Karpas-422 (cell line): ENCODE measurements at regions not wholly inside any gene's neighbourhood (a gene's known extent, or its start where the extent isn't known, plus 50 kb on each side); places are given as distances from the start of the nearest gene placed in this dataset.

Experiments
- DNase-seq: peaks from one replicate; pipeline ENCODE4 v3.0.0-alpha.2; 2015
- H2AFZ ChIP-seq: fragments of 200-600 bp; sonication (generic); 2 replicates; pipeline ENCODE4 v1.6.1; 2014; ENCODE audit warnings: antibody characterized with exemption, low read length, mixed read lengths
- H3K27ac ChIP-seq: fragments of 200-600 bp; sonication (generic); 2 replicates; pipeline ENCODE4 v1.5.1; 2014; ENCODE audit warnings: mild to moderate bottlenecking, low read length, moderate library complexity
- H3K27me3 ChIP-seq: fragments of 200-600 bp; sonication (generic); 2 replicates; pipeline ENCODE4 v1.6.1; 2014; ENCODE audit warnings: low read length, mixed read lengths
- H3K36me3 ChIP-seq: fragments of 200-600 bp; sonication (generic); 2 replicates; pipeline ENCODE4 v1.6.1; 2014; ENCODE audit warnings: low read length, mixed read lengths; ENCODE audit not compliant: insufficient read depth
- H3K4me1 ChIP-seq: fragments of 200-600 bp; sonication (generic); 2 replicates; pipeline ENCODE4 v1.6.1; 2014; ENCODE audit warnings: mild to moderate bottlenecking, low read length, mixed read lengths
- H3K4me2 ChIP-seq: fragments of 200-600 bp; sonication (generic); 2 replicates; pipeline ENCODE4 v1.6.1; 2014; ENCODE audit warnings: low read length, low read depth, mild to moderate bottlenecking; ENCODE audit not compliant: poor library complexity, severe bottlenecking
- H3K4me3 ChIP-seq: fragments of 200-600 bp; sonication (generic); 2 replicates; pipeline ENCODE4 v1.5.1; 2014; ENCODE audit warnings: mild to moderate bottlenecking, antibody characterized with exemption, low read length, mixed read lengths
- H3K79me2 ChIP-seq: fragments of 200-600 bp; sonication (generic); 2 replicates; pipeline ENCODE4 v1.6.1; 2014; ENCODE audit warnings: mild to moderate bottlenecking, low read length, mixed read lengths
- H3K9ac ChIP-seq: fragments of 200-600 bp; sonication (generic); 2 replicates; pipeline ENCODE4 v1.6.0; 2014; ENCODE audit warnings: low read length
- H3K9me2 ChIP-seq: fragments of 200-600 bp; sonication (generic), shearing (Covaris generic); replicated peaks from 2 replicates; pipeline ENCODE4 v1.6.0; 2014; ENCODE audit warnings: mild to moderate bottlenecking, low read length, moderate library complexity; ENCODE audit not compliant: insufficient read depth
- H3K9me3 ChIP-seq: fragments of 300-700, 200-600 bp; sonication (generic); 2 replicates; pipeline ENCODE4 v1.6.1; 2014; ENCODE audit warnings: low read length, mixed read lengths
- H4K20me1 ChIP-seq: fragments of 200-600 bp; sonication (generic); 2 replicates; pipeline ENCODE4 v1.6.1; 2014; ENCODE audit warnings: mild to moderate bottlenecking, antibody characterized with exemption, low read length, low read depth; ENCODE audit not compliant: insufficient read depth

DNA sequence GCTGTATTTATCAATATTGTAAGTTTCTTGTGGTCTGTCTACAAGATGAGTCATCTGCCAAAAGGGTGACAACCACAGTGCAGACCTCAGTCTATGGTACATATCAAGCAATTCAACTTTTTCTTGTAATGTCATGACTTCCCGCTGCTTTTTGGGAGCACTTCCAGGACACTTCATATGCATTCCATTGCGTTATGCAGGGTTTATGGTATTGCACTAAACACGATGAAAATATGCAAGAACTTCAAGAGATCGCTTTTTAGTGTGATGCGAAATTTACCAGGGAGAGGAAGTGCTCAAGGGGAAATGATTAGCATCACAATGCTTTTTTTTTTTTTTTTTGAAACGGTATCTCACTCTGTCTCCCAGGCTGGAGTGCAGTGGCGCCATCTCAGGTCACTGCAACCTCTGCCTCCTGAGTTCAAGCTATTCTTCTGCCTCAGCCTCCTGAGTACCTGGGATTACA lies 166.5 kb downstream of the TFAP2A start:
- Histone ChIP-seq H3K79me2 (no peaks in the 10 kb centered on the region), H3K9ac (no peak overlapping the region), H3K27me3 (no peaks in the 10 kb centered on the region), H3K9me2 (no peaks in the 10 kb centered on the region), H2AFZ (no peak overlapping the region), H3K27ac (no peak overlapping the region), H3K36me3 (no peaks in the 10 kb centered on the region), H3K9me3 (no peaks in the 10 kb centered on the region), H3K4me2 (no peak overlapping the region), H3K4me1 (no peaks in the 10 kb centered on the region), H4K20me1 (no peaks in the 10 kb centered on the region), H3K4me3 (no peak overlapping the region)
- DNase-seq, result no peak

DNA sequence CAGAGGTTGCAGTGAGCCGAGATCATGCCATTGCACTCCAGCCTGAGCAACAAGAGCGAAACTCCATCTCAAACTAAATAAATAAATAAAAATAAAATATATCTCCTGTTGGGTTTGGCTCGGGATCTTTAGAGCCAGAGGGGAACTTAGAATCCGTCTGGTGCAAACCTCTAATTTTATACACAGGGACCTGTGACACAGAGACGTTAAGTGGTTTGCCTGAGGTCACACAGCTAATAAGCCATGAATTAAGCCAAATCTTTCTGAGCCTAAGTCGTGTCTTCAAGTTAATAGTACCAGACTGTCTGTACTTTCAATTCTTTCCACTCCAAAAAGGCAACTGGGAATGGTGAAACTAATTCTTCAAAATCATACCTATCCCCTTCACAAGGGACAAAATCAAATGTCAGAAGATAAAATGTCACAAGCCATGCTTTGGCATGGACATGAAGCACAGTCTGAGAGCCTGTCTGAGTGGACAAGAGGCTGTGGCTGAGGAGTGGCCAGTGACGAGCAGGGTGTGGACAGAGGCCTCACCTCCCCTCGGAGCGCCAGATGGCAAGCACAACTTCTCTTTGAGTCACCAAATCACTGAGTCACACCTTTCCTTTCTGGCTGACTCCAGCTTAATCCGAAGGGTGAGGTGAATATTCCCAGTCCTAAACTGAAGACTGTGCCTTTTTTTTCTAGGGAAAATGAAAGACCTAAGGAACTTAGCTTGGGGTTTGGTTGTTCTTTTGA lies 177.4 kb downstream of the TFAP2A start:
- Histone ChIP-seq H3K9me3 (no peaks in the 10 kb centered on the region), H3K9me2 (no peaks in the 10 kb centered on the region), H4K20me1 (no peaks in the 10 kb centered on the region), H3K27me3 (no peaks in the 10 kb centered on the region), H3K27ac (no peak overlapping the region), H3K9ac (no peak overlapping the region), H3K4me2 (no peak overlapping the region), H3K4me3 (no peak overlapping the region), H3K79me2 (no peaks in the 10 kb centered on the region), H3K36me3 (no peaks in the 10 kb centered on the region), H3K4me1 (peaks cover 8% of the 10 kb centered on the region), H2AFZ (no peak overlapping the region)
- no peak for DNase-seq

DNA sequence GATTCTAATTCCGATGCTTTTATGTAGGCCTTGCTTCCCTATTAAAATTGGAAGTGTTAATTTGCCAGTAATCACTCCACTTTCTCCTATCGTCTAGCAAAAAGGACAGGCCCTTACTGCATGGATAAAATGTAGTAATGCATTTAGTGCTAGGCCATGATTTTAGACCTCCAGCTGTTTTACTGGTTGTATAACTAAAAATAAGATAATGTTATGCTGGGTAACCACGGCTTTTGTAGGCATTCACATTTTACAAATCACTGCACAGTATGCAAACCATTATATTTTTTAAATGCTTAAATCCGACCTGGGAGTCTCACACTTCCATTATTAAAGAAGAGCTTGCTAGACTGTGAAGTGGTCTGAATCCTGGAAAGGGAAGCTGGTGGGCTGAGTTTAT lies 179.5 kb downstream of the TFAP2A start:
- H3K4me1 ChIP-seq, result peaks cover 8% of the 10 kb centered on the region

DNA sequence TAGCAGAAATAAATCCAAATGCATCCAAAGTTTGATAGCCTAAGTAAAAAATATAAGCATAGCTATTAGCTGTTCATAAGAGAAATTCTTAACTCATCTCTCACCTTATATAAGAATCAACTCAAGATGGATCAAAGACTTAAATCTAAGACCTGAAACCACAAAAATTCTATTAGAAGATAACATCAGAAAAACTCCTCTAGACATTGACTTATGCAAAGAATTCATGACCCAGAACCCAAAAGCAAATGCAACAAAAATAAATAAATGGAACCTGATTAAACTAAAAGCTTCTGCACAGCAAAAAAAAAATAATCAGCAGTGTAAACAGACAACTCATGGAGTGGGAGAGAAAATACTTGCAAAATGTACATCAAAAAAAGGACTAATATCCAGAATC lies 184.3 kb downstream of the TFAP2A start:
- no peaks in the 10 kb centered on the region for H3K9me2 ChIP-seq
- H2AFZ ChIP-seq, result no peak overlapping the region
- H3K9ac ChIP-seq, result no peak overlapping the region
- DNase-seq, result no peak
- no peak overlapping the region for H3K27ac ChIP-seq
- H4K20me1 ChIP-seq, result no peaks in the 10 kb centered on the region
- peaks cover 6% of the 10 kb centered on the region for H3K4me1 ChIP-seq
- no peak overlapping the region for H3K4me3 ChIP-seq
- no peak overlapping the region for H3K4me2 ChIP-seq
- no peaks in the 10 kb centered on the region for H3K79me2 ChIP-seq
- no peaks in the 10 kb centered on the region for H3K27me3 ChIP-seq
- H3K9me3 ChIP-seq, result no peaks in the 10 kb centered on the region
- H3K36me3 ChIP-seq, result no peaks in the 10 kb centered on the region

More for the DNA sequence above, 179.5 kb downstream of the TFAP2A start:
- no peak for DNase-seq
- Histone ChIP-seq H3K79me2 (no peaks in the 10 kb centered on the region), H3K27ac (no peak overlapping the region), H3K4me2 (no peak overlapping the region), H3K9me2 (no peaks in the 10 kb centered on the region), H4K20me1 (no peaks in the 10 kb centered on the region), H3K27me3 (no peaks in the 10 kb centered on the region), H3K36me3 (no peaks in the 10 kb centered on the region), H2AFZ (no peak overlapping the region), H3K9me3 (no peaks in the 10 kb centered on the region), H3K9ac (no peak overlapping the region), H3K4me3 (no peak overlapping the region)

DNA sequence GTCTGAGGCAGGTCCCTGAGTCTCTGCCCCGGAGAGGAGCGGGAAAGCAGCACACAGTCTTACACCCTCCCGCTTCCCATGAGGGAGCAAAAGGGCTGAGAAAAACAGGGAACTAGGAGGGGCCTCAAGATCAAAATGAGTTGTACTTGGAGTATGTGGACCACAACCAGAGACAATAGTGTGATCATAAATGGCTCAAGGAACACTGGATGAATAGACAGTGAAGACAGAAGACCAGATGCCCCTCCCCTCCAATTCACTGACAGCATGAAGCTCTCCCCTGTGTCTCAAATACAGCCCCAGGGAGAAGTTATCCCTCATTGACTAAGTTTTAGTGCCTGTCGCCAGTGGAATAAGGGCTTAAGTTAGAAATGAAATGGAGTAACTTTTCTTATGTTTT lies 191.0 kb downstream of the TFAP2A start:
- H4K20me1 ChIP-seq, result no peaks in the 10 kb centered on the region
- no peaks in the 10 kb centered on the region for H3K79me2 ChIP-seq
- no peaks in the 10 kb centered on the region for H3K27me3 ChIP-seq
- H3K9me3 ChIP-seq, result no peaks in the 10 kb centered on the region
- H3K4me1 ChIP-seq, result no peaks in the 10 kb centered on the region
- H3K4me2 ChIP-seq, result no peak overlapping the region
- H3K36me3 ChIP-seq, result no peaks in the 10 kb centered on the region
- no peak overlapping the region for H3K27ac ChIP-seq
- no peak overlapping the region for H3K9ac ChIP-seq
- no peaks in the 10 kb centered on the region for H3K9me2 ChIP-seq
- H3K4me3 ChIP-seq, result no peak overlapping the region
- DNase-seq, result no peak
- no peak overlapping the region for H2AFZ ChIP-seq

DNA sequence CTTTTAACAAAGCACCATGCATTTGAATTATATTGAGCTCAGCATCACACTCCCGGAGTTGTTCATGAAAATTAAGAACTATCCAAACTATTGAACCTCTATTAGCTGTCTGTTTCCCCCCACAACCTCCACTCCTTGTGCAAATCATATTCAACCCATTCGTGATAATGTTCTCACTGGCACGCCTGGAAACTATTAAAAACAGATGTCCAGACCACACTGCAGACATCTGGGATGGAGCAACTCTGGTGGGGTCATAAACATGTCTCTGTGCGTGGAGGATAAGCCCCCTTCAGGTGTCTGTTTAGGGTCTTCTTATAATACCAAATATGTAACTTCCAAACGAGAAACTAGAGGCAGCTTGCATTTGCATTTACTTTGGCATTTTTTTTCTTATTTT lies 193.7 kb downstream of the TFAP2A start:
- H3K9ac ChIP-seq, result no peak overlapping the region
- no peaks in the 10 kb centered on the region for H3K79me2 ChIP-seq
- H3K4me3 ChIP-seq, result no peak overlapping the region
- no peak overlapping the region for H3K4me2 ChIP-seq
- H3K4me1 ChIP-seq, result no peaks in the 10 kb centered on the region
- no peaks in the 10 kb centered on the region for H3K9me2 ChIP-seq
- H3K9me3 ChIP-seq, result no peaks in the 10 kb centered on the region
- H4K20me1 ChIP-seq, result no peaks in the 10 kb centered on the region
- no peak overlapping the region for H3K27ac ChIP-seq
- H3K27me3 ChIP-seq, result no peaks in the 10 kb centered on the region
- no peaks in the 10 kb centered on the region for H3K36me3 ChIP-seq
- H2AFZ ChIP-seq, result no peak overlapping the region
- DNase-seq, result no peak

DNA sequence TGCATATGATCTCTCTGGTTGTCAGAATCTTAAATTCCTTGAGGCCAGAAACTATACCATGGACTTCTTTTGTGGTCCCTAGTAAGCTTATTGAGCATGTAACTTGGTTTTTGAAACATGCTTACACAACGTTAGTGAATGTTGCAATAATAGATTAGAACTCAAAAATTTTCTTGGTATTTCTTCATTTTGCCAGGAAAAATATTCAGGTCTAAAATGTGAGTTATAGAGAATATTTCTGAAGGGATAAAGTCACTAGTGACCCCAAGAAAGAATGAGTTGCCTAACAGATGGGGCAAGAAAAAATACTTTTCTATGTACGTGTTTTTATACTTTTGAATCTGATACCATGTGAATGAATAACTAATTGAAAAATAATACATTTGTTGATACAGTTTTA lies 195.4 kb downstream of the TFAP2A start:
- no peak overlapping the region for H3K27ac ChIP-seq
- no peaks in the 10 kb centered on the region for H3K9me3 ChIP-seq
- H4K20me1 ChIP-seq, result no peaks in the 10 kb centered on the region
- H3K4me1 ChIP-seq, result no peaks in the 10 kb centered on the region
- H3K4me2 ChIP-seq, result no peak overlapping the region
- no peak overlapping the region for H3K9ac ChIP-seq
- no peak overlapping the region for H2AFZ ChIP-seq
- DNase-seq, result no peak
- no peaks in the 10 kb centered on the region for H3K27me3 ChIP-seq
- no peaks in the 10 kb centered on the region for H3K36me3 ChIP-seq
- no peaks in the 10 kb centered on the region for H3K9me2 ChIP-seq
- no peak overlapping the region for H3K4me3 ChIP-seq
- H3K79me2 ChIP-seq, result no peaks in the 10 kb centered on the region

DNA sequence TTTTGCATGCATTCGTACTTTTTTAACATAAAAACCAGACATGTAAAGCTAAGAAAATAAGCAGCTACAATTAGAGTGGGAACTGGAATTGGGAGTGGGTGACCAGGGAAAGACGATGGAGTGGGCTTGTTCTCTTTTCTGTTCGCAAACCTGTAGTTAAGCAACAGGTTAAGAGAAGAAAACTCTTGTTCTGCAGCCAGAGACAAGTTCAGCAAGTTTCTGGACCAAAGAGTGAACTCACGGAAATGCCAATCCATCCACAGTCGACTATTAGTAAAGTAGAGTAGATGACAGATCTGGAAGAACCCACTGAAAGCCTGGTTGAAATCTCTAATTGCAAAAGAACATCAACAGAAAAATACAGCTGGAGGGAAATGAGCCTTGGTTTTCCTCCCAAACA lies 197.8 kb downstream of the TFAP2A start:
- H3K4me1 ChIP-seq, result no peaks in the 10 kb centered on the region
- H3K27ac ChIP-seq, result no peak overlapping the region
- H3K9me3 ChIP-seq, result no peaks in the 10 kb centered on the region
- H3K4me2 ChIP-seq, result no peak overlapping the region
- DNase-seq, result no peak
- no peaks in the 10 kb centered on the region for H4K20me1 ChIP-seq
- no peaks in the 10 kb centered on the region for H3K27me3 ChIP-seq
- H3K36me3 ChIP-seq, result no peaks in the 10 kb centered on the region
- no peaks in the 10 kb centered on the region for H3K79me2 ChIP-seq
- no peak overlapping the region for H2AFZ ChIP-seq
- H3K4me3 ChIP-seq, result no peak overlapping the region
- no peak overlapping the region for H3K9ac ChIP-seq
- no peaks in the 10 kb centered on the region for H3K9me2 ChIP-seq
